ENCODE measurements at regions not wholly inside any gene's neighbourhood (a gene's known extent, or its start where the extent isn't known, plus 50 kb on each side); places are given as distances from the start of the nearest gene placed in this dataset.

DNA sequence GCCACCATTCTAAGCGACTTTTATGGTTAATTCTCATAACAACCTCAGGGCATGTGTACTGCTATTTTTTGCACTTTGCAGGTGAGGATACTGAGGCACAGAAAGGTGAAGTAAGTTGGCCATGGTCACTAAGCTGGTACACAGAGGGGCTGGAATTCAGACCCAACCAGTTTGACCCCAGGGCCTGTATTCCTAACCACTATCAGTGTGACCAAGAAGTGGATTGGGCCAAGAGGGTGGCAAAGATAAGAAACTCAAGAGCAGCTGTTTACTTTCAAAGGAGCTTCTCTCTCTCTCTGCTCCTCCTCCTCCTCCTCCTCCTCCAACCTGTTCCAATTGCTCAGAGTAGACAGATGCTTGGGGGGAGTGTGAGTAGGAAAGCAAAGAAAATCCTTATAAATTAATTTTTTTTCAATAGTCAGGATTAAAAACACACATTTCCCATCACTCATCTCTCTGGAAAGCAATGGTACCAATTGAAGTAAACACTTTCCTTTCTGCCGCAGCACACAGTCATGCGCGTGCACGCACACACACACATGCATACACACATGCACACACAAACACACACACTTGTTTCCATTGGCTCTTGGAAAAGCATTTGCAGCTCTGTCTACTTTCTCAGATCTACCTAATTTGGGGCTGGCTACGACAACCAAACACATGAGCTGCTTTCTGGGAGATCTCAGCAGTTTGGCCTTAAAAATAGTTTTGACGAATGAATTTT is 736.7 kb upstream of the WWC1 start:
- peak in 3 of 56 donors; percentile 4 to 23 (median 11) for DNase-seq

DNA sequence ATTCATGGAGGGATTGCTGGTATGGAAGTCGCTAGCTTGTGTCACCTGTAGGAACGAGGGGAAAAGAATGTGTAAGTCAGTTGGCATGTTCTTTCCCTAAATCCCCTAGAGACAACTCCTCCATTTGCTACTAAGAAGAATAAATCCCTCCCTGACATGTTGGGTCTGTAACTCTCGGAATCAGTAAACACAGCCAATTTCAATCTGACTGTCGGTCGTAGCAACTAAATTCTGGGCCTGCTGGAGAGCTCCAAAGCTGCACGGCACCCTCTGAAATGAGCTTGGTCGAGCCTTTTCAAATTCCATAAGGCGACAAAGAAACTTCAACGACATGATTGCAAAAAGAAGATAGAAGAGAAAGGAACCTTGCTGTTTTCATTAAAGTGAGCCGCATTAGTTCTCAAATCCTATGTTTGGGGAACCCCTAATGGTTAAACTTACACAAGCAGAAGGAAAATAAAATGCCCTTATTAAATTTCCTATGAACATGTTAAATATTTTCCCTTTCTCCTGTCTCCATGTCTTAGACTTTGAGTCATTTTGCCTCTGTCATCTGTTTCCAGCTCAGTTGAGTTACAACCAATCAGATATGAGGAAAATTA is 735.8 kb upstream of the WWC1 start:
- no peak for DNase-seq

DNA sequence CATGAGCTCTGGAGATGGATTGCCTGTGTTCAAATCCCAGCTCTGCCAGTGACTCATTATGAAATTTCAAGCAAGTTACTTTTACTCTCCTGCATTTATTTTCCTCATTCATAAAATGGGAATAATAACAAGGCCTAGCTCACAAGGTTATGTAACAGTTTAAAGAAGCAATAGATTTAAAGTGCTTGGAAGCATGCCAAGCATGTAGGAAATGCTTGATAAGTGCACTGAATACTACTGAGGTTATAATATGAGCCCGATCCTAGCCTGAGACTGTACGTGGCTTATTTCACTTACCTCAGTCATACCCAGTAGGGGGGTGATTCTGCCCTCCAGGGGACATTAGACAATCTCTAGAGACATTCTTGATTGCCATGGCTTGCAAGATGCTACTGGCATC is 734.1 kb upstream of the WWC1 start:
- no peak for DNase-seq

DNA sequence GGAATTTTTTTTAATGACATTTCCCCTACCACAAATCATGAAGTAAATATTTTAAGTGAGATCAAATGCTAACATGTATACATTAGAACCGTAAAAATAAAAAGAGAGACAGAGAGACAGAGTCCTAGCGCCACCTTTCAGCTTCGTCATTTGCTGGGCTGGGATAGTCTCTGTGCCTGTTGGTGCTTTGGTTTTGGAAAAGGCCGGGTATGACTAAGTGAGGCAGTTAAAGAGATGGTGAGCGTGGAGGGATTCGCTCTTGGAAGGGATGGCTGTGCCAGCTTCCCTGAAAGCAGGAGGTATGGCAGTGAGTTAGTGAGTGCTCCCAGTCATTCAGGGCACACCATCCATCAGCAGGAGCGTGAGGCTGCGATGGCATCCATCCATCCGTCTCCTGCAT is 729.6 kb upstream of the WWC1 start:
- DNase-seq = no peak

DNA sequence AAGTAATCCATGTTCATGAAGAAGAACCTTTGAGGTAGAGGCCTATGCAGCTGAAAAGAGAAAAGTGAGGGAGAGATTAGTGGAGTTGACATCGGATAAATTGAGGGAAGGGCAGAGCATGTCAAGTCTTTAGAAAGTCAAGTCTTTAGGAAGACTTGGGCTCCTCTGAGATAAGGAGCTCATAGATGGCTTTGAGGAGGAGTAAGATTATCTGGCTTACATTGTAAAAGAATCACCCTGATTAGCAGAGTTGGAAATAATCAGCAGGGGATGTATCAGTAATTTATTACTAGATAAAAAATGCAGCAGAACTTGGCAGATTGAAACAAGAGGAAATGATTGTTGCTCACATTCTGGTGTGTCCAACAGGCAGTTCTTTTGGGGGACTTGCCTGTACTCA is 727.2 kb upstream of the WWC1 start:
- DNase-seq = no peak

DNA sequence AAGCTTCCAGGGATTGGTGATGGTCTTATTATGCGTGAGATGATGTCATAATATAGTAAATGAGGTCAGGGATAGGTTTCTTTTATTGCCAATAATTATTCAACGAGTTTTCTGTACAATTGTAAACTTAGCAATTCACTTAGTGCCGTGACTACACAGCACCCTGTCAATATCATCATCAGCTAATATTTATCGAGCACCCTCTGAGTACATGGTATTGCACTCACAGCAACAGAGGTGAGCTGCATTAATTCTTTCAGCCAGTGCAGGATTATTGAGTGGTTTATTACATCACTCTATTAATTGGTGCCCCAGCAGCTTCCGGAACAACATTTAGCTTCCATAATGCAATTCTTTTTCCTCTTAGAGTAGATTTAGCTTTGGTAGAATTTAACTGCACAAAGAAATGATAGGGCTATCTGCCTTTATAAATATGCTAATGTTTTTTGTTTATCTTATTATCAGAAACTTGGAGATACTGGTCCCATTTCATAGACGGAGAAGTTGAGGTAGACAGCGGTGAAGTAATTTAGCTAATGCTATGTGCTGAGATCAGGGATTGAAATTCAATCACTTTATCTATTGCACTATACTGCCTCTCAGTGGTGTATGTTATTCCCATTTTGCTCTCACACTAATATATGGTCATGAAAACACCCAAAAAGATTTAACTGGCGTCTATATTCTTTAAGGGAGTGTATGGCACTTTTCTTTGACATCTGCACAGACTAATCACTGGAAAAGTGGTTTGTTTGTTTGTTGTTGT is 726.1 kb upstream of the WWC1 start:
- no peak for DNase-seq

DNA sequence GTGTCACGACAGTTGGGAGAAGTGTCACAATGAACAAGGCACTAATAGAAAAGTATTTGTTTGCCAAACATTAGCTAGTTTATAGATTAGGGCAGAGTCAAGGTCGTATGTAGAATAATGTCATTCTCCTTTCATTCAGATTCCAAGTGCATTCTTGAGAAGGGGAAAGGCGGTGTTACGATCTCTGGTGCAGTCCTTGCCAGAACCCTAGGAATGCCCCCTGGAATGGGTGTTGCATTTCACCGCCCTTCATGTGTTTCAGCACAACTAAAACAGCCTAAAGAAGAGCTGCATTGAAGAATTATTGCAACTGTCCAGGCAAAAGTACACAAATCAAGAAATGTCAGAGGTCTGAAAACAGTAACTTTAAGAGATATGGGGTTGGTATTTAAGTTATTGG is 721.0 kb upstream of the WWC1 start:
- DNase-seq = no peak

DNA sequence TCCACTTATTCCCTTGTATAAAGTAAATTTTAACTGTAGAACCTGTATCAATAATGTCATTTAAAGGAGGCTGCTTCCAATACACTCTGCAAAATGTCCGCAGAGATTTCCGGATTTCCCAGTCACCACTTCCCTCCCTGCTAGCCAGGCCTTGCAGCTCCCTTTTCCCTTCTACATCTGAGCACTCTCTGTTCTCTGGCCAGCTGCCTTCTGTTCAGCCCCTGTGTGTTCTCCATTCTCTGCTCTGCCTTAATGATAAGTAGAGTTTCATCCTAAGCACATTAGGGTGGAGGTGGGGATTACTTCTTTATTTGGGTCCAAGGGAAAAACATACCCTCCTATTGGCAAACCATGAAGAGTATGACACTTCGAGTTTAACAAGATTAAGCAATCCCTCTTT is 719.6 kb upstream of the WWC1 start:
- DNase-seq = no peak

DNA sequence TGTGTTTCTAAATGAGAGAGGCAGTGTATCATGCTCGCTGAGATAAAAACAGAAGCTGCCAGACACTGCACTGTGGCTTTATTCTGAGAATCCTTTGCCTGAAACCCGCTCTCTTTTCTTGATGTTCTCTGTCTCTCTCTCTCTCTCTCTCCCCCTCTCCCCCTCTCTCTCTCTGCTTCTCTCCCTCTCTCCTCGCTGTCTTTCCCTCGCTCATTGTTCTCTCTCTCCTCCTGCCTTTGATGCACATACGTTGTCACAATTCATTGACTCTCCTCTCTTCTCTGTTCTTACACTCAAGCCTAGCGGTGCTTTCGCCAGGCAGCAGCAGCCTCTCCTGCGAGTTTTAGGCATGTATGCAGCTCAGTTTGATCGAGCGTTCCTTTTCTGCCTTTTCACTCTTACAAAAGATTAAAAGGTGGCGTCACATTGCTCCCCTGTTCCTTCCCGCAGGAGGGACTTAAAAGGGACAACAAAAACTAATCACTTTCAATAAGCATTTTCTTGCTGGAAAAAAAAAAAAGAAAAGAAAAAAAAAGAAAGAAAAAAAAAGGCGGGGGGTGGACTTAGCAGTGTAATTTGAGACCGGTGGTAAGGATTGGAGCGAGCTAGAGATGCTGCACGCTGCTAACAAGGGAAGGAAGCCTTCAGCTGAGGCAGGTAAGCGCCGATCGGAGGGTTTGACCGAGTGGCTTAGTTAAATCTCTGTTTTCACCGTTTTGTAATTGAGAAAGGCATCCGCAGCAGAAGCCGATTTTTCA is 717.9 kb upstream of the WWC1 start:
- DNase-seq = peak in 10 of 56 donors; percentile 4 to 62 (median 28)

DNA sequence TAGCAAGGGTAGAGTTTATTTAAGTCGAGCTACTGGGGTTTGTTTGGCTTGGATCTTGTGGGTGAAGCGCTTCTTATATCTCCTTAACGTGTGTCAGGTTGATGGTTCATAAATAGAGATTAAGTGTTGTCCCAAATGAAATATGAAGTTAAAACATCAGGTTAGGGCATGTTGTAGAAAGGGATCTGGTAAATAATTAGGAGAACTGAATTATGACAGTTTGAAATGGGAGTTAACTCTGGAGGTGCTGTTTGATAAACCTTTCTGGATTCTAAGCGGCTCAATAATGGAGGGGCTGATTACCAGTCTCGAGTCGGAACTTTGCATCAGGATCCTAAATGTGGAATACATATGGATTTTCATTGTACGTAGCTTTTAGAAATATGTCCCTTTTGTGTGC is 717.0 kb upstream of the WWC1 start:
- DNase-seq = no peak

DNA sequence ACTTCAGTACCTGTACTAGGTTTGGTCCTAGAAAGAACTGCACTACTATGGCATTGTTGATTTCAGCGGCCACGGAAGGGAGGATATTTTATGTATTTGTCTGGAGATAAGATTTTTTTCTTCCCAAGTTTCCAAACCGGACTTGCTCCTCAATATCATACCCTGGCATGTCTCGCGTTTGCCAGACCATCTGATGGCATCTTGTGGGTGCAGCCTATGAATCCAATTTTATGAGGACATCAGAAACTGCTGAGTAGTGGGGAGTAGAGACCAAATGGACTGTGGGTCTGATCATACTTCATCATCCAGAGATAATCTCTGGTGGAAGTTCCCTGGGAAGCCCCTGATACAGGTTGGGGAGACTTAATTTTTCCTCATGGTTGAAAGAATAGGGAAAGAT is 716.1 kb upstream of the WWC1 start:
- peak in 1 of 56 donors; percentile 9 for DNase-seq

DNA sequence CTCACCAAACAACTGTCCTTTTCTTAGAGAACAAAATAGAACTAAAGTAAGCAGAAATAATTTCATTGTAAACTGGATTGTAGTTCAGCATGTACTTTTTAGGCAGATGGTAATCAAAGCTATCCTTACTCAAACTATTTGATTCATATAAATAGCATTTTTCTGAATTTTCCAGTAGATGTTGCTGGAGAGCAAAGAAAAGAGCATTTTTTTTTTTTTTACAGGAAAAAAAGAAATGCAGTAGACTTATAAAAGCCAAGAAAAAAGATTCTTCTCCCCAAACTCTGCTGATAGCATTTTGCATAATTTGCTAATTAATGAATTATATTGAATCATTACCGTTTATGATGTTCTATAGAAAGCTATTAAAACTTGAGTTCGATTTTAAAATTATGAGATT is 715.3 kb upstream of the WWC1 start:
- DNase-seq = no peak

DNA sequence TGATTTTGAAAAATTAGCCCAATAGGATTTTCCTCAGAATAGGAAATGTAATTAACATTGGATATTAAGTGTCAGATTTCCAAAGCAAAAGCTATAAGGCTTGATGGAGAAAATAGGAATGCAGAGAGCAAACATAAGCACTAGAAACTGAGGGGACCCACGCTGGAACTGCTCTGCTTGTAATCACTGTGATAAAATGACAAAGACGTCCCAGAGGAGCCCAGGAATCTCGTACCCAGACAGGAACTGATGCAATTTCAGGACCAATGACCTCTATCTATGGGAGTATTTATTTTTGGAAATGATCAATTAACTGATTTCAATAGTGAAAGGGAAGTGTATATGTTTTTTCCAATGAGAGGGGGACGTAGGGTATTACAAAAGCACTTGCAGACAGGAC is 714.5 kb upstream of the WWC1 start:
- DNase-seq = no peak

DNA sequence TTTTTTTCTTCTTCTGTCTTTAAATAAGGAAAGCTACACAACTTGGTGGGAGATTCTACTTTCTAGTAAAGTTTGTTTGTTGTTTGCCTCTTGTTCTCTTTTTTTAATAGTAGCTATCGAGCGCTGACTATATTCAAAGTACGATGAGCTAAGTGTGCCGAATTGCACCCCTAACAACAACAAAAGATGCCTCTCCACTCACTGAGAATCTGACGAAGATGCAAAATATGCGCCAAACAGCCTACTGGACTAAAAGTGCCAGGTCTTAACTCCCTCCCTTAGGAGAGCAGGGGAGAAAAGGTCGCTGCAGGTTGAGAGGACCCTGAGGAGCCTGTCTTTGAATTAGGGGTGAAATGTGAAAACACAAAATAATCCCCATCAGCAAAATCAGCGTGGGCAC is 713.8 kb upstream of the WWC1 start:
- DNase-seq = no peak

DNA sequence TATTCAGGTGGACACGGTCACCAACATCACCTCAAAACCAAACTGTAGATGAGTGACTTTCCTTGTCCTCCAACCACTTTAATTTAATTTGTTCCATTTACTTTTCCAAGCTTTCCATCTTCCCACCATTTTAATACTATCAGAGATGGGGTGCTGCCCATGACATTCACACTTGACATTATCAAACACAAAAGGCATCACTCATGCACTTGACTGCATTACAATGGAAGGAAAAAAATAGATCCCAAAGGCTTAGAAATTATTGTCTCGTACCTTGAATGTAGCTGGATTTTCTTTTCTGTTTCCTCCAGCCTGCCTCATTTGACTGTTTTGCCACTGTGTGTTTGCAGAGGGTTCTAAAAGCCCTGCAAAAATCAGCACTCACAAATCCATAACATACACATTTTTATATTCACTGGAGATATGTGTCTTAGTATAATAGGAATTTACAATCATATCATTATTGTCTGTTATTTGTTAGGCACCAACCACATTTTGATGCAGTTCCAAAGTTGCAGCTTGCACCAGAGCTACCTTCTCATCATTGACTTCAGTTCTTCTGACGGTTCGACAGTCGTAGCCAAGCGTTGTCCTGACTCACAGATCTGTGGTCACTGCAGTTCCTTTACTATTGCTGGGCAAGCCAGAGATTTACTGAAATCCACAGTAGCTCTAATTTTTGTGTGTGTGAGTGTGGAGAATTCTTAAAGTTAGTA is 712.3 kb upstream of the WWC1 start:
- no peak for DNase-seq

DNA sequence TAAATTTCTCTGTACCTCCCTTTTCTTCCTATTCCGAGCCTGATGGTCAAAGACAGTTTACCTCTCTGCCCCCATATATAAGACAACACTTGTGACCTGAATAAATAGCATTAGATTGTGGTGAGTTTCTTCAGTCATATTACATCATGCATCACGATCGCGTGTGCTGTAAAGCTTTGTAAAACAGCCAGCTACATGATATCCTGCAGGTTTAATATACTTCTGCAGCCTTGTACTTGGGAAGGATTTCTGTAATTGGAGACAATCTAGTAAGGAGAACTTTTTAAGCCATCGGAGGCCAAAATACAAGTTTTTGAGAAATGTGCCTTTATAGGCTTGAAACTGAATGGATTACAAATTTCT is 711.8 kb upstream of the WWC1 start:
- no peak for DNase-seq

DNA sequence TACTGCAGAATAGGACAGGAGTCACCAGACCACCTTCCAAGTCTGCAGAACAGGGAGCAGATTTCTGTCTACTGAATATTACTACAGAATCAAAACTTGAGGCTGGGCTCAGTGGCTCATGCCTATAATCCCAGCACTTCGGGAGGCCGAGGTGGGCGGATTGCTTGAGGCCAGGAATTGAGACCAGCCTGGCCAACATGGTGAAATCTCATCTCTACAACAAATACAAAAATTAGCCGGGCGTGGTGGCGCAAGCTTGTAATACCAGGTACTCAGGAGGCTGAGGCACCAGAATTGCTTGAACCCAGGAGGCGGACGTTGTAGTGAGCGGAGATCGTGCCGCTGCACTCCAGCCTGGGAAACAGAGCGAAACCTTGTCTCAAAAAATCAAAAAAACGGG is 710.8 kb upstream of the WWC1 start:
- no peak for DNase-seq

DNA sequence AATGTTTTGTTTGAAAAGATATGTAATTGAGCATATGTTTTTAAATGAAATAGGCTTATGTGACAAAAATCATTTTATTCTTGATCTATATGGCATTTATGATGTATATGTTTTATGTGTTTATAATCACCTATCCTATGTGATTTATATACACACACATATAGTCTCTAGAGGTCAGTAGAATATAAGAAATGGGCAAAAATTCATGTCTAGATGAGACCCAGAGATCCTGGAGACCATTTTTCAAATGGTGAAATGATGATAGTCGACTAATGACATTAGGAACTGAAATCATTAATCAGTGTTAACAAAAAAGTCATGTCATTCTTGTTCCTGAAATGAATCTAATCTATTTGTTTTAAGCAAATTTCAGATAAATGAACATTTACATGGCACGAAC is 709.2 kb upstream of the WWC1 start:
- no peak for DNase-seq

DNA sequence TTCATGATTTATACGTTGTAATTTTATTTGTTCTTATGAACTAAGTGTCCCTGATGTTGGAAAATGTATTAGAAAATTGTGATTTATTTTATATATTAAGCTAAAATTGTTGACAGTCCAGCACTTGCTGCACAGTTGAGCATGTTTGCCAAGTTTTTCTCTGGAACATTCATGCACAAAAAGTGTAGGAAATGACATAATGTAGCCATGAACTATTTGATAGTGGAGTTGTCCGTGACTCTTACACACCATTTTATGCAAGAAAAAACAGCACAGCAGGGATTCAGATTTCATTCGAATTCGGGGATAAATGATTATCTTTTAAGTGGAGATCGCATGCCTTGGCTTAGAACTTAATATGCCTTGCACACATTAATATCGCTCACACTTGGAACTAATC is 708.6 kb upstream of the WWC1 start:
- no peak for DNase-seq

DNA sequence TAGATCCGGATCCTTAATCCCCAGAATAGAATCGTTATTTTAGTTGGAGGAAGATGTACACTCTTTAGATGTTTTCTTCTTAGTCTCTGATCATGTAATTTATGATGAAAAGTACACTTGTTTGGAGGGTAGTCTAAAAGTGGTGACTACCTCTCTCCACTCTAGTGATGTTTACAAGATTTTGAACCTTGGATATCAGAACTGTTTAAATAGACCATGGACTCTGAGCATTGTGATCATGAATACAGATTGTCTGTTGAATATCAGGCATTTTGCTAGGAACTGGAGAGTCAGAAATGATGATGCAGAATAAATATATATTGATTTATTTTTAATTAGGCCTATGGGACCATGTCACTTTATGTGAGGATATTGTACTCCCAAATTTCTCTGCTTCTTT is 706.3 kb upstream of the WWC1 start:
- no peak for DNase-seq

DNA sequence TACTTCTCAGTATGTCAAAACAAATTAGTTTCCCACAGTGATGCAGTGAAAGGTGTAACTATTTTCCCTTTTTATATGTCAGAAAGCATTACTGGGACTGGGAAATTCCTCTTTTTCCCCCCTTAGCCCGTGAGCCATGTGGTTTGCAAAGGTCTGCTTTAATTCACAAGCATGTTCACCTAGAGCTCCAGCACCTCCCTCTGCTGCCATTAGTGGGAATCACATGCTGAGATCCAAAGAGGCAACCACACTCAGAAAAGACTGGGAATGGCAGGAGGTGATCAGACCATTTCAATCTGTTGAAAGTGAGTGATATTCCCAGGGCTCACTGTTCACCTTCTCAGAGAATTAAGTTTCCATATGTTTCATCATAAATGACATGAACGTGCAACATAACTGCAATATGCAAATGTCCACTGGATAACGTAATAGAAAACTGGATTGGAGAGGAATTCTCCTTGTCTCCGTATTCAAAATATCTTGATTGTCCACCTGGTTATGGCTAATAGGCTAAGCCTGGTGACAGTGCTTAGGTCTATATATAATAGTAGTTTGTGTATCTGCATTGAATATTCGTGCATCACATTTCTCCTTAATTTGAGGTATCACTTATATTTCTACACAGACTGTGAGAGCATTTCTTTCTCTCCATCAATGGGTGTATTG is 703.5 kb upstream of the WWC1 start:
- no peak for DNase-seq

All from amygdala (tissue), 56 donors.